Glomerular visceral epithelial cell (primary cell): ENCODE measurements at regions not wholly inside any gene's neighbourhood (a gene's known extent, or its start where the extent isn't known, plus 50 kb on each side); places are given as distances from the start of the nearest gene placed in this dataset.
"Not testable (repeated sequence)": the region's sequence is repeated elsewhere in the genome, so short reads cannot be mapped to it uniquely, and the experiment has no call there.

Source experiments
- DNase-seq: peaks from one replicate; pipeline ENCODE4 v3.0.0-alpha.2; 2016; ENCODE audit errors: extremely low spot score

- no peak for DNase-seq
Measured at GRCh38 chr4:171348090-171348489, 465.1 kb upstream of the GALNTL6 start.

DNA sequence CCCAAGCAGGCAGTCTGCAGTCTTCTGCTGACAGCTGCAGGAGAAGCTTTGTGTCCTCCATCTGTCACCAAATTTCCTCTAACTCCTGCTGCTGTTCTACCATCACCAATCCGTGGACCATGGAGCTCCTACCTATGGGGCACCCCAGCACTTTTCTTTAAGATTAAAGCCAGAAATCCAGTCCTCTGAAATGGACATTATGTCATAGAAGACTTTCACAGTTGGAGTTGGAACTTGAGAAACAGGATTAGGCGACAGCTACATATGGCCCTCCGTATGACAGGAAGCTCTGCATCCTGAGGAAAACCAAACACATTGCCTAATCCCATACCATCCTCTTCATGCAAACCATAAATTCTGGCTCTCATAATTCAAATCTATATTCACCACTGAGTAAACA lies 470.6 kb upstream of the GALNTL6 start:
- no peak for DNase-seq

GRCh38 chr4:171340258-171340657 lies 472.9 kb upstream of the GALNTL6 start:
- DNase-seq = no peak

- DNase-seq = no peak
Measured at GRCh38 chr4:171334549-171334948, 478.7 kb upstream of the GALNTL6 start.

- DNase-seq = no peak
Measured at GRCh38 chr4:171308661-171309060, 504.5 kb upstream of the GALNTL6 start.

DNA sequence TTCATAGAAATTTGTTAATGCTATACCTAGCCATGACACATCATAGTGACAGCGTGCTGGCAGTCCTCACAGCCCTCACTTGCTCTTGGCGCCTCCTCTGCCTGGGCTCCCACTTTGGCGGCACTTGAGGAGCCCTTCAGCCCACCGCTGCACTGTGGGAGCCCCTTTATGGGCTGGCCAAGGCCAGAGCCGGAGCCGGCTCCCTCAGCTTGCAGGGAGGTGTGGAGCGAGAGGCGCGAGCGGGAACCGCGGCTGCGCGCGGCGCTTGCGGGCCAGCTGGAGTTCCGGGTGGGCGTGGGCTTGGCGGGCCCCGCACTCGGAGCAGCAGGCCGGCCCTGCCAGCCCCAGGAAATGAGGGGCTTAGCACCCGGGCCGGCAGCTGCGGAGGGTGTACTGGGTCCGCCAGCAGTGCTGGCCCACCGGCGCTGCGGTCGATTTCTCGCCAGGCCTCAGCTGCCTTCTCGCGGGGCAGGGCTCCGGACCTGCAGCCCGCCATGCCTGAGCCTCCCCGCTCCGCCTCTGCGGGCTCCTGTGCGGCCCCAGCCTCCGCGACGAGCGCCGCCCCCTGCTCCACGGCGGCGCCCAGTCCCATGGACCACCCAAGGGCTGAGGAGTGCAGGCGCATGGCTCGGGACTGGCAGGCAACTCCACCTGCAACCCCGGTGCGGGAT lies 515.0 kb upstream of the GALNTL6 start:
- not testable (repeated sequence) for DNase-seq

DNA sequence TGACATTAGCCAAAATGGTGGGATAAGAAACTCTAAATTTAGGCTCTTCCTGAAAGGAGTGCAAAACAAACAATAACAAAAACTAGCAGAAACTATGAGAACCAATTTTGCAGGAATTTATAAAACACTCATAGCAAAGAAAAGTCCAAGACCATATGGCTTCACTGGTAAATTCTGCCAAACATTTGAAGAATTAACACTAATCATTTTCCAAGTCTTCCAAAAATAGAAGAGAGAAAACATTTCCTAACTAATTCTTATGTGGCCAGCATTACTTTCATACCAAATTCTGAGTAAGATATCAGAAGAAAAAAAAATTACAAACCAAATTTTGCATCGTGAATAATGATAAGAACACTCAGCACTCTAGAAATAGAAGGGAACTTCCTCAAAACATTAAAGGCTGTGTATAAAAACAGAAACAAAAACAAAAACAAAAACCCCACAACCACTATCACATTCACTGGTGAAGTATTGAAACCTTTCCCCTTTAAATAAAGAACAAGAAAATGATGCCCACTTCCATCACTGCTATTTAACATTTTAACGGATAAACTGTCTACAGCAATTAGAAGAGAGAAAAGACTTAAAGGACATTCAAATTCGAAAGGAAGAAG lies 524.3 kb upstream of the GALNTL6 start:
- DNase-seq = no peak

DNA sequence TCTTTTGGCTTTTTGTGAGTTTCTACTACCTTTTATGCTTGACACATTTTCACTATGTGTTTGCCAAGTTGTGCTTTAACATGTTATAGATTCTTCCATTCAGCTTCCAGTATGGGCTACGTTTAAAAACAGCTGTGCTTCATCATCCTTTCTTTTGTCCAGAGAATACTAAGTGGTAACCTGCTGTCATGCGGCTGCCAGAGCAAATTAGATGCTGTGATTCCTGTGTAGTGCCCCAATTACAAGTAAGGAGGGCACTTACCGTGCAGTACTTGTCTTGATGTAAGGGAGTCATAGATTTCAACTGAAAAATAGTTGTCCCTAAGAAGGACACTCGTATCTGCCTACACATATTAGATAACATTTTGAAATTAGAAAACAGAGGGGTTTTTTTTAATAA lies 531.8 kb upstream of the GALNTL6 start:
- DNase-seq = no peak

GRCh38 chr4:171279131-171279530 lies 534.1 kb upstream of the GALNTL6 start:
- no peak for DNase-seq

DNA sequence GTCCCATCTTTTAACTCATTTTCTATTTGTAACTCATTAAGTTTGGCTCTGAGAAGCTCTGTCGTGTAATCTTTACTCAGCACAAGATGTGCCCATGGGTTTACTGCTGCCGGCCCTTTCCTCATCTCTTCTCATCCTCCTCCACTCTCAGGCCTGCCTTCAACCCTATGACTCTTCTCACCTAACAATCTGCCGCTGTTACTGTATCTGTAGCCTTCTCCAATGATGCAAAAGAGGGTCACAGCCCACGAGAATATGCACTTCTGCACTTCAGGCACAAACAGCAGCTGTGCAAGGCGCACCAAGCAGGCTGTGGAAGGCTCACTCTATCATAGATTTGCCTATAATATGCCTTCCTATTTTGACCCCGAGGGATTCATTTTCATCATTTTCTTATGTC lies 546.5 kb upstream of the GALNTL6 start:
- DNase-seq = no peak

DNA sequence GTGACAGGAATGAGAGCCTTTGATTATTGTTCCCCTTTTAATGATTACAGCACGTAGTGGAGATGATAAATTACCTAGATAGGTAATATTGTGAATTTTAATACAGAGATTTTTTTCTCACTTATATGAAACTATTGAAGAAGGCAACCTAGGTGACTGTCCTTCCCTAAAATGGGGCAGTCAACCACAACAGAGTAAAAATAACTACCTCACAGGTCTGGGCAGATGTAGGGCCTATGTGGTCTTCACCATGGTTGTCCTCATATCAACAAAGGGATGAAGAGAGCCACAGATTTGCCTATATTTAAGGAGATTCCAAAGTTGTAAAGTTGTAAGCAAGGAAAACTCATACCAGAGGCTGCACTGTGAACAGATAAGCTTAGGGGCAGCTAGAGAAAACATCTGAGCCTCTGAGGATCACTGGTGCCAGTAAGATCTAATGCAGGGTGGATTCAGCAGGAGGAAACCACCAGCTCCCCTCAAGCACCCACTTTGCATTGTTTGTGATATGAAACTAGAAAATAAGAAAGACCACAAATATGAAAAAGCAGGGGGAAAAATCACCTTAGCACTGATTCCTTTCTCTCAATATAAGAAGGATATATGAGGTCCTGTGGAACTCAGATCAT lies 547.9 kb upstream of the GALNTL6 start:
- DNase-seq = no peak

DNA sequence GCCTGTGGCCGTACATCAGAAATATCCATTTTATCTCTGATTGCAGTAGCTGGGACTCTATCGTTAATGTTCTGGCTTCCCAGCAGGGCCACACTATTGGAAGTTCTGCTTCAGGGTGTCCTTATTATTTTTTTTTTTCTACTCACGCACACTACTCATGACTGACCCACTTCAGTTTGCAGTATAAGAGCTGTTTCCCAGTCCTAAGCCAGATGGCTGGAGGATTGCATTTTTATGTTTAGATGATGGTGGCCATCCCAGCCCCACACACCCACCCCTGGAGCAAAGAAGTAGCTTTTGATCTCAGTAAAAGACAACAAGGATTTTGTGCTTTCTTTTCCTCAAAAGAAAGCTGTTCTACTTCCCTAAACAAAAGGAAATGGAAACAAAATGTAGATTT lies 557.0 kb upstream of the GALNTL6 start:
- DNase-seq = no peak

GRCh38 chr4:171246948-171247347 lies 566.3 kb upstream of the GALNTL6 start:
- no peak for DNase-seq

GRCh38 chr4:171242831-171243230 lies 570.4 kb upstream of the GALNTL6 start:
- DNase-seq = no peak

DNA sequence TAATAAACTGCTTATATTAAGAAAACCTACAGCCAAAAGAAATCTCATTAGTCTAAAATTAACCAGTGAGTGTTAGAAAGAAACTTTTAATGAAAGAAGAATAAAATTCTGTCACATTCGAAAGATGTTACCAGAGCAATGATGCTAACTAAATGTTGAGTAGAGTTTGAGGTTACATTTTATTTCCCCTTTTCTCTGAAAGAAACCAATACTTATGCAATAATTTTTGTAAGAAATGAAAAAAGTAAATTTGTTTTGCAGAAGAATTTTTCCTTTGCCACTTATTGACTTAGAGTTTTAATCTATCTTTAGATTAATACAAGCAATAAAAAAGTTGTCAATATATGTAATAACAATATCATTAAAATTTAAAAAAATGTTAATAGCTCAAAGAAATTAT lies 574.0 kb upstream of the GALNTL6 start:
- DNase-seq = no peak

DNA sequence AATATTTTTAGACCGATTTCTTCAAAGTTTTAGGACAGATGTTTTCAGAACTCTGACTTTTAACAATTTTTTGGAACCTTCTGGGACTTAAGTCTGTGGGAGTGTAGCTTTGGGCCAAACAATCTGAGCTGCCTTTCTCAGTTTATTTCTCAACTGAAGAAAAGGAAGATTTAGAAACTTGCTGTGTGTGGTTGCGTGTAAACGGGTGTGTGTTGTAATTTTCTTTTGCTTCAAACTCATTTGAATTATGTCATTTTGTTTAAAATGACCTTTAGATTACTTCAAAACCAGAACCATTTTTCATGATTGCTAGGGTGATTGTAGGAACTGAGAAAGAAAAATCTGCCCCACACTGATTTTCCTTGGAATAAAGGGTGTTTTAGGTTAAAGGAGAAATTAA lies 577.7 kb upstream of the GALNTL6 start:
- no peak for DNase-seq

DNA sequence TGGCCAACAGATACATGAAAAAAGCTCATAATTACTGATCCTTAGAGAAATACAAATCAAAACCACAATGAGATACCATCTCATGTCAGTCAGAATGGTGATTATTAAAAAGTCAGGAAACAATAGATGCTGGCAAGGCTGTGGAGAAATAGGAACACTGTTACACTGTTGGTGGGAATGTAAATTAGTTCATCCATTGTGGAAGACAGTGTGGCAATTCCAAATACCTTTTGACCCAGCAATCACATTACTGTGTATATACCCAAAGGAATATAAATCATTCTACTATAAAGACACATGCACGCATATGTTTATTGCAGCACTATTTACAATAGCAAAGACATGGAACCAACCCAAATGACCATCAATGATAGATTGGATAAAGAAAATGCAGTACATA lies 583.9 kb upstream of the GALNTL6 start:
- not testable (repeated sequence) for DNase-seq

DNA sequence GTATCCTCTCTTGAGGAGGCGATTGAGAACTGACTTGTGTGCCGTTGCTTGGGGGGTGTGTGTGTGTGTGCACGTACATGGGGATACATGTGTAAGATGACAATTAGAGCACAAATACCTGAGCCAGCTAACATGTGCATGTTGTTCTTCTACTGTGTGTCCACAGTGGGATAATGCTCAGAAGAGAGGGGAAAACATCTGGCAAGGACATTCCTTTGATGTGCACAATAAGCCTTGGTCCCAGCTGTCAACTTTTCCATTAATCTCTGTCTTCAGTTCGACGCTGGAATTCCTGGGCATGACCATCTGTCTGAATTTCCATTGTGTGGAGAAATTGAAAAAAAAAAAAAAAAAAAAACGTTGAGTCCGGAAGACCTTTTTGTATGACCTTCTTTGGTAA lies 592.0 kb upstream of the GALNTL6 start:
- DNase-seq = no peak

- peak; percentile 65 for DNase-seq
Measured at GRCh38 chr4:171203425-171203824, 609.8 kb upstream of the GALNTL6 start.

DNA sequence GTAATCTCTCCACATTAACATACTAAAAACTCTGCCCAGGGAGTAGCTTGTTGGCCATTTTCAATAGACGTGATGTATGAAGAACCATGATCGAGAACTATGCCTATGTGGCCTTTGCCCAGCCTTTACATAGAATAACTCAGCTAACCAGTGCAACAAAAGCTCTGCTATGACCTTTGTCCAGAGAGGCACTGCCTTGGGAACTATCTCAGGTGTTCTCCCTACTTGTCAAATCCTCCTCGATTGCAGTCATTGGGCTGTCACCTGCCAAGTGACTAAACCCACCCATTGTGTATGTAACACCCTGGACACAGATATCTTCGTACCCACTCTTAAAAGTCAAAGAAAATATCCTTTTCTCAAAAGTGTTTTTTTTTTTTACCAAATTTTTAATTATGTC lies 610.3 kb upstream of the GALNTL6 start:
- DNase-seq = no peak

DNA sequence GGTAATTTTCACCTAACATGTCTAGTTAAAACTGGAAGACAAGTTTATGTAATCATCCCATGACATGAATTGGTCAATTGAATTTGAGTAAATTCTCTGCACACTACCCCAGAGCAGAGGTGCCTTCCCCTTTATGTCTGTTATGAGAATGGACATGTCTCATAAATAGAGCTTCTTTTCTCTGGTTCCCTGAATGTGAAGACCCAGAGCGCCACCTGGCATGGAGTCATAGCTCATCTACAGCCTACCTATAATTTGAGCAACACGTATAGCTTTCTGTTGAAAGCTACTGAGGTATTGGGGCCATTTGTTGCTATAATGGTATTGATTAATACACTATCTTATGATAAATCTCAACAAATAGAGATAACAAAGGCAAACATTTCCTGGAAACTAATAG lies 626.5 kb upstream of the GALNTL6 start:
- no peak for DNase-seq

DNA sequence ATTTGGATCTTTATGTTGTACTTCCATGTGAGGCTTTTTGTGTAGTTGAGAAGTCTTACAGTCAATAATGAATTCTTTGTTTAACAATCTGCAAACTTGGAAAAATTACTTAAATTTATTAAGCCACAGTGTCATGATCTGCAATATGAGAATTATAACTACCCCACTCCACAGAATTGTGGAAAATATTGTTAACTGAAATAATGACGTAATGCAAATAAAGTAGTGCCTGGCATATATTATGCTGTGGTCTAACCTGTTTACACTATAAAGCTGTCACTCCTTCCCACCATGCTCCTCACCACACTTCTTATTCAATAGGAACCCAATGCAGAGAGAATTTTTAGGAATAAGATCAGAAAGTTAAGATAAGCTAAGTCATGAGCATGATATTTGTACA lies 632.1 kb upstream of the GALNTL6 start:
- no peak for DNase-seq

DNA sequence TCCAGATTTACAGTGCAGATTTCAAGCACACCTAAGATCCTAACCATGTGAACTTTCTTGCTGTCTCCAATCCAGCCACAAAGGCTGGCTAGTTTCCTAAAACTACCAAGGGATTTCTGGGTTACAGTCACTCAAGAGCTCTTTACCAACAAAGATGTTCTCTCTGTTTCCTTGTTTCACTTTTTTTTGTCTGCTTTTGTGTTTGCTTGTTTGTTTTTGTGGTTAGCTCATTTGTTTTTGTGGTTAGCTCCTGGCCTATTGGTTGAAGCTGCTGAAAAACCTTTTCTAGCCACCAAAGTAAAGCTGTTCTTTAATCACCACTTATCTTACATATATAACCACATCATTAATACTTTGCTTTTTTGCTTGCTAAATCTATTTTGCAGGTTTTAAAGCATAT lies 642.5 kb upstream of the GALNTL6 start:
- no peak for DNase-seq

GRCh38 chr4:171169396-171169795 lies 643.8 kb upstream of the GALNTL6 start:
- DNase-seq = no peak
